ENCODE measurements at regions not wholly inside any gene's neighbourhood (a gene's known extent, or its start where the extent isn't known, plus 50 kb on each side); places are given as distances from the start of the nearest gene placed in this dataset.

GRCh38 chr3:55369141-55369847 lies 117.8 kb downstream of the WNT5A start (continued):
- TF ChIP-seq NFYB (IDR thresholded peaks at IDR 0.05; ENCODE audit: extremely low read depth, insufficient read length) = no peak
- TF ChIP-seq ERF (CRISPR knock-in tag; IDR thresholded peaks at IDR 0.05) = no peak
- no peak for TF ChIP-seq TFAM (CRISPR knock-in tag; conservative IDR thresholded peaks at IDR 0.05)
- no peak for TF ChIP-seq CBX2 (IDR thresholded peaks at IDR 0.05; ENCODE audit: insufficient read depth, low read length, poor library complexity, severe bottlenecking)
- no peak for TF ChIP-seq MEF2D (tag; conservative IDR thresholded peaks at IDR 0.05; ENCODE audit: low read depth)
- TF ChIP-seq, protein P1, sequence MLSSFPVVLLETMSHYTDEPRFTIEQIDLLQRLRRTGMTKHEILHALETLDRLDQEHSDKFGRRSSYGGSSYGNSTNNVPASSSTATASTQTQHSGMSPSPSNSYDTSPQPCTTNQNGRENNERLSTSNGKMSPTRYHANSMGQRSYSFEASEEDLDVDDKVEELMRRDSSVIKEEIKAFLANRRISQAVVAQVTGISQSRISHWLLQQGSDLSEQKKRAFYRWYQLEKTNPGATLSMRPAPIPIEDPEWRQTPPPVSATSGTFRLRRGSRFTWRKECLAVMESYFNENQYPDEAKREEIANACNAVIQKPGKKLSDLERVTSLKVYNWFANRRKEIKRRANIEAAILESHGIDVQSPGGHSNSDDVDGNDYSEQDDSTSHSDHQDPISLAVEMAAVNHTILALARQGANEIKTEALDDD (IDR thresholded peaks at IDR 0.05) = no peak
- TF ChIP-seq SIX5 (IDR thresholded peaks at IDR 0.05; ENCODE audit: borderline replicate concordance in 1 of 2, insufficient read depth in 1 of 2, low read depth in 1 of 2, low read length in 2 of 2) = no peak
- no peak for TF ChIP-seq ZKSCAN3 (CRISPR knock-in tag; IDR thresholded peaks at IDR 0.05)
- TF ChIP-seq HNRNPL (IDR thresholded peaks at IDR 0.05; ENCODE audit: low read depth, low read length) = no peak
- TF ChIP-seq OTX1 (CRISPR knock-in tag; IDR thresholded peaks at IDR 0.05) = no peak
- TF ChIP-seq ZNF778 (CRISPR knock-in tag; IDR thresholded peaks at IDR 0.05) = no peak
- TF ChIP-seq ZNF668 (CRISPR knock-in tag; IDR thresholded peaks at IDR 0.05) = no peak
